ENCODE measurements at regions not wholly inside any gene's neighbourhood (a gene's known extent, or its start where the extent isn't known, plus 50 kb on each side); places are given as distances from the start of the nearest gene placed in this dataset.

GRCh38 chr10:16014469-16014868 lies 154.2 kb upstream of the MINDY3 start:
- TF ChIP-seq GATA2 (IDR thresholded peaks at IDR 0.05; ENCODE audit: low read depth, low read length) (no peak), GATA3 (IDR thresholded peaks at IDR 0.05; ENCODE audit: low read depth, low read length) (no peak)
